ENCODE measurements at regions not wholly inside any gene's neighbourhood (a gene's known extent, or its start where the extent isn't known, plus 50 kb on each side); places are given as distances from the start of the nearest gene placed in this dataset.

- BruUV-seq (replicated peaks) = no TSS peak
- intact Hi-C loops (cut with micrococcal nuclease) (no loop called here), in situ Hi-C loops (cut with MboI; ENCODE audit: low sequenced_read_pairs) (no loop called here), dilution Hi-C loops (cut with HindIII; ENCODE audit: low sequenced_read_pairs, unreplicated experiment) (no loop called here)
- Histone ChIP-seq H3K27ac (ENCODE audit: insufficient read depth, low read length) (no peak overlapping the region), H4K91ac (ENCODE audit: insufficient read depth, low read depth, low read length) (no peak overlapping the region), H3K79me1 (ENCODE audit: low read depth in 1 of 2, low read length in 2 of 2) (no peaks in the 10 kb centered on the region), H3K4me3 (ENCODE audit: insufficient read depth, low read depth, low read length) (no peak overlapping the region), H2BK5ac (ENCODE audit: low read depth, low read length, poor library complexity, severe bottlenecking) (no peak overlapping the region), H3K4me1 (ENCODE audit: control insufficient read depth, insufficient read depth, low read length) (no peaks in the 10 kb centered on the region), H3K18ac (ENCODE audit: low read depth, low read length) (no peak overlapping the region), H3K9me3 (ENCODE audit: control insufficient read depth, insufficient read depth, low read length) (peaks cover 11% of the 10 kb centered on the region), H3K9me1 (ENCODE audit: insufficient read depth, low read length) (no peaks in the 10 kb centered on the region), H3K56ac (ENCODE audit: extremely low read depth, insufficient read depth, low read length) (no peak overlapping the region), H4K5ac (ENCODE audit: low read depth, low read length) (no peak overlapping the region), H3K4me2 (ENCODE audit: low read depth, low read length) (no peak overlapping the region), H3K23ac (ENCODE audit: low read depth, low read length) (no peak overlapping the region), H3K4ac (ENCODE audit: low read depth, low read length) (no peak overlapping the region), H2BK20ac (ENCODE audit: low read depth, low read length) (no peak overlapping the region), H2AK5ac (ENCODE audit: low read depth, low read length) (no peak overlapping the region), H2BK120ac (ENCODE audit: low read depth, low read length) (no peak overlapping the region), H3K14ac (replicated peaks; ENCODE audit: low read depth, low read length) (no peak overlapping the region), H2BK15ac (ENCODE audit: low read depth, low read length) (no peak overlapping the region), H3K9ac (ENCODE audit: low read depth, low read length) (no peak overlapping the region), H4K20me1 (ENCODE audit: insufficient read depth, low read length) (no peaks in the 10 kb centered on the region), H4K8ac (ENCODE audit: low read depth in 2 of 2, low read length in 2 of 2) (no peak overlapping the region), H2AFZ (replicated peaks; ENCODE audit: low read length, poor library complexity) (no peak overlapping the region), H3K27me3 (ENCODE audit: control insufficient read depth, insufficient read depth, low read length) (no peaks in the 10 kb centered on the region), H3K36me3 (ENCODE audit: control insufficient read depth, insufficient read depth, low read length) (no peaks in the 10 kb centered on the region), H2AK9ac (replicated peaks; ENCODE audit: low read depth, low read length, poor library complexity) (no peak overlapping the region)
- WGBS, 2 experiments (ENCODE audit: extremely low coverage in 2 of 2, insufficient read length in 1 of 2) = 100% methylated on average over 1 of the region's 5 CpGs; no CpG with 5 or more reads in 1 of the 2 experiments
- ChIA-PET CTCF (no interaction called here), POLR2A (ENCODE audit: unreplicated experiment) (no interaction called here)
- ATAC-seq (ENCODE audit: low read depth) = no peak
- TF ChIP-seq ELK1 (IDR thresholded peaks at IDR 0.05; ENCODE audit: borderline replicate concordance, low read depth, low read length) = no peak
- no peak for TF ChIP-seq CEBPB (IDR thresholded peaks at IDR 0.05; ENCODE audit: low read depth, low read length)
- TF ChIP-seq SMC3 (IDR thresholded peaks at IDR 0.05; ENCODE audit: low read depth, low read length) = no peak
- no peak for TF ChIP-seq MXI1 (IDR thresholded peaks at IDR 0.05; ENCODE audit: borderline replicate concordance, low read depth, low read length)
- TF ChIP-seq CTCF (conservative IDR thresholded peaks at IDR 0.05; ENCODE audit: low read depth, low read length) = no peak
- no peak for TF ChIP-seq RCOR1 (IDR thresholded peaks at IDR 0.05; ENCODE audit: insufficient replicate concordance, low read length)
- no peak for TF ChIP-seq BHLHE40 (IDR thresholded peaks at IDR 0.05; ENCODE audit: low read depth, low read length)
- TF ChIP-seq USF2 (IDR thresholded peaks at IDR 0.05; ENCODE audit: low read depth, low read length) = no peak
- no peak for TF ChIP-seq MAZ (IDR thresholded peaks at IDR 0.05; ENCODE audit: borderline replicate concordance, low read depth, low read length)
- no peak for TF ChIP-seq CHD1 (IDR thresholded peaks at IDR 0.05; ENCODE audit: low read depth, low read length)
- TF ChIP-seq RFX5 (IDR thresholded peaks at IDR 0.05; ENCODE audit: low read depth, low read length) = no peak
- no peak for DNase-seq
Measured at GRCh38 chr7:64431838-64432237, 118.1 kb downstream of the ZNF736 start.

Measured in IMR-90 (cell line).